ENCODE measurements at regions not wholly inside any gene's neighbourhood (a gene's known extent, or its start where the extent isn't known, plus 50 kb on each side); places are given as distances from the start of the nearest gene placed in this dataset.

DNA sequence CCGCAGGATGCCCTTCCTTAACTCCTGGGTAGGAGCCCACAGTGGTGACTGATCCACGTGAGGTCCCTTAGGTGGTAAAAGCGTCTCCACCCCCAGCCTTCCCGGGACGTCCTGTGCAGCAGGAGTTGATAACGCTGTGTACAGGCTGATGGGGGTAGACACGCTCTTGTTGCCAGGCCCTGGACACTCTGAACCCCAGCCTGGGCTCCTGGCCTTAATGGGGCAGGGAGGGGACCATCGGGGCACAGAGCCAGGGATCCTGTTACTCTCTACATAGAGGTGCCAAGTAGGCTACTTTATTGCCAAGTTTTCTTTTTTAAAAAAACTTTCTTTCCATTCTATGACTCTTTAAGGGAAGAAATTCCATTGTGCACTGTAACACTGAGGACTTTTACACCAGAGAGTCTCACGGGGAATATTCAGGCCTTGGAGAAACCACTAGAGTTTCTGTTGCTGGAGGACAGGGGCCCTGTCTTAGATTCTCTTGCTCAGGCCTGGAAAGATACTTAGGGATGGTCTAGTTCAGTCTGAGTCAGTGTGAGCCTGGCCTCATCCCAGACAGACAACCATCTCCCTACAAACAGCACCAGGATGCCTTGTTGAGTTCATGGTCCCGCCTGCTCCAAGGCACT, 104.3 kb upstream of the RNU6-1 start:
- no peaks in the 10 kb centered on the region for H3K79me2 ChIP-seq (ENCODE audit: low read depth)
- ChIA-PET POLR2A (ENCODE audit: unreplicated experiment) (no interaction called here), CTCF (no interaction called here)
- H3K9me3 ChIP-seq (ENCODE audit: insufficient read depth, low read depth), result no peaks in the 10 kb centered on the region
- H2AFZ ChIP-seq, result no peak overlapping the region
- no peak overlapping the region for H3K4me2 ChIP-seq
- peaks cover 2% of the 10 kb centered on the region; the same call in 1 of the 2 replicates for H3F3A ChIP-seq (ENCODE audit: insufficient read depth, low read depth)
- peaks cover 28% of the 10 kb centered on the region for H3K4me1 ChIP-seq (replicated peaks; ENCODE audit: insufficient read depth)
- intact Hi-C loops (cut with micrococcal nuclease; ENCODE audit: unreplicated experiment), result no loop called here
- TF ChIP-seq, protein P1, sequence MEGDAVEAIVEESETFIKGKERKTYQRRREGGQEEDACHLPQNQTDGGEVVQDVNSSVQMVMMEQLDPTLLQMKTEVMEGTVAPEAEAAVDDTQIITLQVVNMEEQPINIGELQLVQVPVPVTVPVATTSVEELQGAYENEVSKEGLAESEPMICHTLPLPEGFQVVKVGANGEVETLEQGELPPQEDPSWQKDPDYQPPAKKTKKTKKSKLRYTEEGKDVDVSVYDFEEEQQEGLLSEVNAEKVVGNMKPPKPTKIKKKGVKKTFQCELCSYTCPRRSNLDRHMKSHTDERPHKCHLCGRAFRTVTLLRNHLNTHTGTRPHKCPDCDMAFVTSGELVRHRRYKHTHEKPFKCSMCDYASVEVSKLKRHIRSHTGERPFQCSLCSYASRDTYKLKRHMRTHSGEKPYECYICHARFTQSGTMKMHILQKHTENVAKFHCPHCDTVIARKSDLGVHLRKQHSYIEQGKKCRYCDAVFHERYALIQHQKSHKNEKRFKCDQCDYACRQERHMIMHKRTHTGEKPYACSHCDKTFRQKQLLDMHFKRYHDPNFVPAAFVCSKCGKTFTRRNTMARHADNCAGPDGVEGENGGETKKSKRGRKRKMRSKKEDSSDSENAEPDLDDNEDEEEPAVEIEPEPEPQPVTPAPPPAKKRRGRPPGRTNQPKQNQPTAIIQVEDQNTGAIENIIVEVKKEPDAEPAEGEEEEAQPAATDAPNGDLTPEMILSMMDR (conservative IDR thresholded peaks at IDR 0.05), result no peak
- BruUV-seq (replicated peaks), result no TSS peak
- no peaks in the 10 kb centered on the region for H3K9me2 ChIP-seq (ENCODE audit: insufficient read depth)
- no peaks in the 10 kb centered on the region for H4K20me1 ChIP-seq (ENCODE audit: insufficient read depth)
- H3K27me3 ChIP-seq (ENCODE audit: insufficient read depth, low read depth), result no peaks in the 10 kb centered on the region
- no peak overlapping the region for H3K27ac ChIP-seq
- no peak overlapping the region for H3K4me3 ChIP-seq
- H3K36me3 ChIP-seq (ENCODE audit: low read depth), result no peaks in the 10 kb centered on the region
- no peak for DNase-seq

DNA sequence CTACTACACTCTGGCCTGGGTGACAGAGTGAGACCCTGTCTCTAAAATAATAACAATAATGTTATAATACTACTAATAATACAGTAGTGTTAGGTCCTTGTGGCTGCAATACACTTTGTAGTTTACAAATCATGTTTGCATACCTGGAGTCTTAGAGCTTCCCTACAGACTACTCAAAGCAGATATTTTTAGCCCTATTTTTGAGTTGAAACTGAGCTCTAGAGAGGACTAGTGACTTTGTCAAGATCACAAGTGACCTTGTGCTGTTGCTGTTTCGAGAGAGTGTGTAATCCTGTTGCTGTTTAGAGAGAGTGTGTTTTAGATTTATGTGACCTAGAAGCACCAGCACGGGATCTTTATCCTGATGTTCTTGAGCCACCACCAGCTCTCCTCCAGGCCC, 105.3 kb upstream of the RNU6-1 start:
- H3K9me3 ChIP-seq (ENCODE audit: insufficient read depth, low read depth), result no peaks in the 10 kb centered on the region
- H3K27me3 ChIP-seq (ENCODE audit: insufficient read depth, low read depth), result no peaks in the 10 kb centered on the region
- H3K9me2 ChIP-seq (ENCODE audit: insufficient read depth), result no peaks in the 10 kb centered on the region
- no peaks in the 10 kb centered on the region for H3K79me2 ChIP-seq (ENCODE audit: low read depth)
- TF ChIP-seq EZH2 (IDR thresholded peaks at IDR 0.05; ENCODE audit: low read depth), result no peak
- TF ChIP-seq, protein P1 (conservative IDR thresholded peaks at IDR 0.05), result no peak
- no peak overlapping the region for H3K4me3 ChIP-seq
- no peak overlapping the region for H3K27ac ChIP-seq
- no peak overlapping the region for H2AFZ ChIP-seq
- peaks cover 2% of the 10 kb centered on the region; the same call in 1 of the 2 replicates for H3F3A ChIP-seq (ENCODE audit: insufficient read depth, low read depth)
- DNase-seq, result no peak
- intact Hi-C loops (cut with micrococcal nuclease; ENCODE audit: unreplicated experiment), result no loop called here
- H4K20me1 ChIP-seq (ENCODE audit: insufficient read depth), result no peaks in the 10 kb centered on the region
- BruUV-seq (replicated peaks), result no TSS peak
- CTCF ChIA-PET, result no interaction called here
- H3K36me3 ChIP-seq (ENCODE audit: low read depth), result no peaks in the 10 kb centered on the region
- POLR2A ChIA-PET (ENCODE audit: unreplicated experiment), result interaction anchor here (0.9 kb wide), 1 partner anchor 329 kb away, joined by 15 read pairs; no protein-coding TSS in a partner anchor
- H3K4me1 ChIP-seq (replicated peaks; ENCODE audit: insufficient read depth), result peaks cover 28% of the 10 kb centered on the region
- H3K4me2 ChIP-seq, result no peak overlapping the region

DNA sequence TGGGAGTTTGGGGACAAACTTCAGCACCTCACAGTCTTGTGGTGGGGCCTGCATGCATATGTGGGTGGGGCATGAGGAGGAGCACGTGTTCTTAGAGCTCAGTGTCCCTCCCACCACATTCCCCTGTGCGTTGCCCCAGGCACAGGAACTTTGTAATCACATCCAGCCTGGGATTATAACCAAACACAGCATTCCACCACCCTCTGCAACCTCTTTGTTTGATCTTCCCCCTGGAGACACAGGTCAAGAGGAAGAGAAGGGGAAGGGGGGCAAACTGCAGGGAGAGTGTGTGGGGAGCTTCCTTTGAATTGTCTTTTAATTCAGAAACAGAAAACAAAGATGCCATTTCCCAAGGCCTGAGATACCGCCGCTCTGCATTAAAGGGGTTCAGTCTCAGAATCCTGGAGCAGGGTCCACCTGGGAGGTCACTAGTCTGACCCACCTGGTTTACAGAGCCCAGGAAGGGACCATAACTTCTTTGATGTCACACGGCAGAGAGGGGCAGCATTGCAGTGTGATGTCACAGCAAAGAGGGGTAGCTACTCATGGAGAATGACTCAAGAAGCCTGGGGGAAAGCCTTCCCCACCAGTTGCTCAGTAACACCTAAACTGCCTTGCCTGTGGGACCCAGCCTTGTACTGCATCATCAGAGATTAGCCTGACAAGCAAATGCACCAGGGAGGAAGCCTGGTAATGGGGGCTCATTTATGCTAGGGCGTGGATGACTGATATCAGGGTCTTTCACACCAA, 106.3 kb upstream of the RNU6-1 start:
- Histone ChIP-seq H3K9me3 (ENCODE audit: insufficient read depth, low read depth) (no peaks in the 10 kb centered on the region), H3F3A (ENCODE audit: insufficient read depth, low read depth) (peaks cover 2% of the 10 kb centered on the region; the same call in 1 of the 2 replicates), H3K4me1 (replicated peaks; ENCODE audit: insufficient read depth) (peaks cover 28% of the 10 kb centered on the region), H3K4me2 (peak overlapping the region; percentile 43), H3K79me2 (ENCODE audit: low read depth) (no peaks in the 10 kb centered on the region), H3K36me3 (ENCODE audit: low read depth) (no peaks in the 10 kb centered on the region), H3K9me2 (ENCODE audit: insufficient read depth) (no peaks in the 10 kb centered on the region), H3K4me3 (no peak overlapping the region), H4K20me1 (ENCODE audit: insufficient read depth) (no peaks in the 10 kb centered on the region), H2AFZ (0 out of 2 replicates have a peak overlapping the region, but pooled peaks have one; percentile 63), H3K27me3 (ENCODE audit: insufficient read depth, low read depth) (no peaks in the 10 kb centered on the region), H3K27ac (peak overlapping the region; percentile 54)
- DNase-seq, result peak; percentile 72 to 77
- CTCF ChIA-PET, result no interaction called here
- intact Hi-C loops (cut with micrococcal nuclease; ENCODE audit: unreplicated experiment), result no loop called here
- TF ChIP-seq EZH2 (IDR thresholded peaks at IDR 0.05; ENCODE audit: low read depth), result no peak
- TF ChIP-seq, protein P1 (conservative IDR thresholded peaks at IDR 0.05), result no peak
- BruUV-seq (replicated peaks), result no TSS peak
- POLR2A ChIA-PET (ENCODE audit: unreplicated experiment), result interaction anchor here (0.6 to 1.1 kb wide), 4 partner anchors 16 to 198 kb away, joined by 4 to 18 read pairs (median 6); no protein-coding TSS in a partner anchor
